OCI-LY3 (cell line): ENCODE measurements at regions not wholly inside any gene's neighbourhood (a gene's known extent, or its start where the extent isn't known, plus 50 kb on each side); places are given as distances from the start of the nearest gene placed in this dataset.

Experiments
- H2AFZ ChIP-seq: fragments of 200-600, 300-600 bp; shearing (Covaris generic); 2 replicates; pipeline ENCODE4 v1.6.0; 2014; ENCODE audit warnings: antibody characterized with exemption, low read depth, low read length
- H3K27ac ChIP-seq: fragments of 200-600, 300-600 bp; sonication (generic); 2 replicates; pipeline ENCODE4 v1.5.1; 2014; ENCODE audit warnings: mild to moderate bottlenecking, low read length, moderate library complexity, mixed read lengths
- H3K27me3 ChIP-seq: fragments of 200-600, 300-600 bp; sonication (generic); 2 replicates; pipeline ENCODE4 v1.6.1; 2014; ENCODE audit warnings: low read depth, low read length, mixed read lengths
- H3K36me3 ChIP-seq: fragments of 200-600, 300-600 bp; sonication (generic); replicated peaks from 2 replicates; pipeline ENCODE3; 2014; ENCODE audit warnings: low read depth, low read length, mixed read lengths
- H3K4me1 ChIP-seq: fragments of 300-600, 200-600 bp; sonication (generic); 2 replicates; pipeline ENCODE4 v1.6.1; 2014; ENCODE audit warnings: low read length, mixed read lengths
- H3K4me2 ChIP-seq: fragments of 200-600, 300-600 bp; sonication (generic); 2 replicates; pipeline ENCODE4 v1.6.1; 2014; ENCODE audit warnings: low read length, mixed read lengths
- H3K4me3 ChIP-seq: fragments of 300-600, 200-600 bp; sonication (generic); 2 replicates; pipeline ENCODE4 v1.5.1; 2014; ENCODE audit warnings: antibody characterized with exemption, mild to moderate bottlenecking, low read length, moderate library complexity
- H3K79me2 ChIP-seq: fragments of 300-600, 200-600 bp; shearing (Covaris generic); 2 replicates; pipeline ENCODE4 v1.6.1; 2014; ENCODE audit warnings: mild to moderate bottlenecking, low read length, mixed read lengths
- H3K9ac ChIP-seq: fragments of 300-600, 200-600 bp; shearing (Covaris generic); 2 replicates; pipeline ENCODE4 v1.6.0; 2014; ENCODE audit warnings: mild to moderate bottlenecking, low read length, moderate library complexity
- H3K9me3 ChIP-seq: fragments of 200-600, 300-600 bp; shearing (Covaris generic); 2 replicates; pipeline ENCODE4 v1.6.1; 2014; ENCODE audit warnings: low read length, mixed read lengths; ENCODE audit not compliant: insufficient read depth
- H4K20me1 ChIP-seq: fragments of 200-600, 300-600 bp; sonication (generic); 2 replicates; pipeline ENCODE4 v1.6.1; 2016; ENCODE audit warnings: low read length, mixed read lengths; ENCODE audit not compliant: insufficient read depth
- CTCF ChIP-seq: fragments of 200-600, 300-600 bp; sonication (generic); IDR thresholded peaks from 2 replicates; pipeline ENCODE4 v1.5.1; 2014; ENCODE audit warnings: antibody characterized with exemption, low read length, low read depth
- EZH2phosphoT487 ChIP-seq: fragments of 200-600 bp; shearing (Covaris generic); IDR thresholded peaks from 2 replicates; pipeline ENCODE4 v1.6.1; 2018; ENCODE audit warnings: antibody characterized with exemption, mixed run types, low read depth

GRCh38 chr2:217420854-217421253, 561.0 kb upstream of the TNP1 start:
- Histone ChIP-seq H4K20me1 (no peaks in the 10 kb centered on the region), H3K4me3 (no peak overlapping the region), H3K9ac (no peak overlapping the region), H3K4me2 (no peak overlapping the region), H3K36me3 (no peaks in the 10 kb centered on the region), H3K79me2 (no peaks in the 10 kb centered on the region), H3K27me3 (0 out of 2 replicates have a peak, but pooled peaks cover 11% of the 10 kb centered on the region), H2AFZ (no peak overlapping the region), H3K4me1 (no peaks in the 10 kb centered on the region), H3K9me3 (no peaks in the 10 kb centered on the region), H3K27ac (no peak overlapping the region)
- no peak for TF ChIP-seq CTCF
- TF ChIP-seq EZH2phosphoT487, result no peak

- Histone ChIP-seq H3K27ac (no peak overlapping the region), H3K4me3 (no peak overlapping the region), H3K36me3 (no peaks in the 10 kb centered on the region), H3K27me3 (0 out of 2 replicates have a peak, but pooled peaks cover 8% of the 10 kb centered on the region), H4K20me1 (no peaks in the 10 kb centered on the region), H3K9me3 (no peaks in the 10 kb centered on the region), H3K79me2 (no peaks in the 10 kb centered on the region), H2AFZ (no peak overlapping the region), H3K4me1 (peaks cover 5% of the 10 kb centered on the region; the same call in 1 of the 2 replicates), H3K9ac (no peak overlapping the region), H3K4me2 (no peak overlapping the region)
- no peak for TF ChIP-seq EZH2phosphoT487
These were observed 559.3 kb upstream of the TNP1 start for GRCh38 chr2:217419055-217419671.

- H3K4me3 ChIP-seq, result no peak overlapping the region
- H3K9ac ChIP-seq, result no peak overlapping the region
- no peak overlapping the region for H3K27ac ChIP-seq
- 0 out of 2 replicates have a peak, but pooled peaks cover 8% of the 10 kb centered on the region for H3K27me3 ChIP-seq
- H3K79me2 ChIP-seq, result no peaks in the 10 kb centered on the region
- H2AFZ ChIP-seq, result no peak overlapping the region
- H3K9me3 ChIP-seq, result no peaks in the 10 kb centered on the region
- no peaks in the 10 kb centered on the region for H3K36me3 ChIP-seq
- no peaks in the 10 kb centered on the region for H4K20me1 ChIP-seq
- no peak for TF ChIP-seq EZH2phosphoT487
- no peak for TF ChIP-seq CTCF
- H3K4me1 ChIP-seq, result peaks cover 5% of the 10 kb centered on the region; the same call in 1 of the 2 replicates
- no peak overlapping the region for H3K4me2 ChIP-seq
These were observed 558.7 kb upstream of the TNP1 start for GRCh38 chr2:217418544-217418943.

- no peak overlapping the region for H3K4me3 ChIP-seq
- no peaks in the 10 kb centered on the region for H3K9me3 ChIP-seq
- no peak overlapping the region for H3K27ac ChIP-seq
- H3K4me2 ChIP-seq, result no peak overlapping the region
- no peak overlapping the region for H2AFZ ChIP-seq
- no peak overlapping the region for H3K9ac ChIP-seq
- no peaks in the 10 kb centered on the region for H3K36me3 ChIP-seq
- H3K4me1 ChIP-seq, result peaks cover 5% of the 10 kb centered on the region; the same call in 1 of the 2 replicates
- TF ChIP-seq CTCF (no peak), EZH2phosphoT487 (no peak)
- no peaks in the 10 kb centered on the region for H4K20me1 ChIP-seq
- H3K27me3 ChIP-seq, result 0 out of 2 replicates have a peak, but pooled peaks cover 8% of the 10 kb centered on the region
- H3K79me2 ChIP-seq, result no peaks in the 10 kb centered on the region
These were observed 558.2 kb upstream of the TNP1 start for GRCh38 chr2:217418090-217418489.
